Panc1 (cell line): ENCODE measurements at regions not wholly inside any gene's neighbourhood (a gene's known extent, or its start where the extent isn't known, plus 50 kb on each side); places are given as distances from the start of the nearest gene placed in this dataset.

ENCODE experiments used
- ATAC-seq: fragments of 200-7000 bp; cut with Tn5 transposase; 2 replicates; pipeline ENCODE4 v1.9.1; 2020; ENCODE audit warnings: mild to moderate bottlenecking, moderate library complexity
- BruUV-seq: library from RNA; stranded (reverse); fragments of 400-500 nt; replicated peaks from 2 replicates; lab custom pipeline; 2021; lab: Mats Ljungman, UMichigan
- CTCF ChIA-PET: fragments of 300-600 bp; sonication (Branson Sonifier 250); formaldehyde crosslinking; loops from one replicate; lab custom pipeline; 2022; ENCODE audit warnings: antibody characterized with exemption; lab: Charles Lee
- POLR2A ChIA-PET: fragments of 300-600 bp; sonication (Branson Sonifier 250); formaldehyde crosslinking; loops from one replicate; lab custom pipeline; 2022; ENCODE audit warnings: antibody characterized with exemption; lab: Charles Lee
- DNase-seq: peaks from one replicate; pipeline ENCODE4 v3.0.0-alpha.2; 2010; ENCODE audit warnings: low read depth, low spot score
- H3K27ac ChIP-seq: 2 replicates; pipeline ENCODE4 v1.5.1; 2011; ENCODE audit warnings: mild to moderate bottlenecking, low read length, inconsistent platforms
- H3K27me3 ChIP-seq: fragments of 200-500 bp; sonication (Bioruptor generic); 2 replicates; pipeline ENCODE4 v1.6.0; 2014; ENCODE audit warnings: low read length, inconsistent platforms; ENCODE audit not compliant: control insufficient read depth, insufficient read depth
- H3K36me3 ChIP-seq: fragments of 200-500 bp; sonication (Bioruptor generic); 2 replicates; pipeline ENCODE4 v1.5.1; 2014; ENCODE audit warnings: inconsistent platforms, mild to moderate bottlenecking, low read length, moderate library complexity; ENCODE audit not compliant: control insufficient read depth, insufficient read depth
- H3K4me1 ChIP-seq: 2 replicates; pipeline ENCODE4 v1.5.1; 2011; ENCODE audit warnings: inconsistent platforms, mild to moderate bottlenecking, low read length, moderate library complexity; ENCODE audit not compliant: control insufficient read depth, insufficient read depth
- H3K4me3 ChIP-seq, 2 experiments: 2 replicates each; pipeline ENCODE4 v1.5.1; 2011 to 2012; ENCODE audit warnings: low read depth in 2 of 2, low read length in 2 of 2, mild to moderate bottlenecking in 2 of 2, inconsistent platforms in 1 of 2, moderate library complexity in 1 of 2
- H3K9me3 ChIP-seq: fragments of 200-500 bp; sonication (Bioruptor generic); 2 replicates; pipeline ENCODE4 v1.5.1; 2014; ENCODE audit warnings: low read depth, mild to moderate bottlenecking, inconsistent platforms, low read length, moderate library complexity; ENCODE audit not compliant: control insufficient read depth, insufficient read depth
- CTCF ChIP-seq: fragments of 450-650 bp; IDR thresholded peaks from 2 replicates; pipeline ENCODE4 v1.5.1; 2017; ENCODE audit warnings: mild to moderate bottlenecking
- POLR2AphosphoS5 ChIP-seq: IDR thresholded peaks from 2 replicates; pipeline ENCODE4 v1.6.1; 2012; ENCODE audit warnings: mild to moderate bottlenecking, low read depth, low read length, moderate library complexity
- REST ChIP-seq, 2 experiments: IDR thresholded peaks; 2 replicates each; pipeline ENCODE4 v1.6.1; 2011 to 2012; ENCODE audit warnings: low read depth in 2 of 2, control low read depth in 1 of 2, low read length in 1 of 2, mild to moderate bottlenecking in 1 of 2, moderate library complexity in 1 of 2; ENCODE audit not compliant: insufficient read depth in 1 of 2
- SIN3A ChIP-seq: IDR thresholded peaks from 2 replicates; pipeline ENCODE4 v1.6.1; 2012; ENCODE audit warnings: low read depth, mild to moderate bottlenecking, low read length, moderate library complexity, borderline replicate concordance; ENCODE audit not compliant: insufficient read depth
- TCF7L2 ChIP-seq: IDR thresholded peaks from 2 replicates; pipeline ENCODE4 v1.6.1; 2011; ENCODE audit warnings: mild to moderate bottlenecking, low read depth, low read length, inconsistent platforms
- in situ Hi-C: cut with HindIII; loops from 2 replicates; pipeline ENCODE4 v1.10.0; 2016; ENCODE audit warnings: low sequenced_read_pairs, low pct_unique_long_range_greater_than_20kb
- intact Hi-C: fragments of 100-400 bp; cut with micrococcal nuclease; formaldehyde crosslinking; loops from one replicate; pipeline ENCODE4 v1.10.0; 2022; ENCODE audit not compliant: unreplicated experiment

- Histone ChIP-seq H3K36me3 (no peaks in the 10 kb centered on the region), H3K27ac (no peak overlapping the region), H3K27me3 (no peaks in the 10 kb centered on the region), H3K9me3 (no peaks in the 10 kb centered on the region), H3K4me3 (no peak overlapping the region), H3K4me1 (no peaks in the 10 kb centered on the region)
- ATAC-seq, result no peak
- no peak for TF ChIP-seq POLR2AphosphoS5
- TF ChIP-seq CTCF, result no peak
- TF ChIP-seq REST (IDR thresholded peaks at IDR 0.05; ENCODE audit: insufficient read depth in 1 of 2, low read depth in 2 of 2, low read length in 1 of 2), result no peak
- no peak for TF ChIP-seq TCF7L2
- TF ChIP-seq SIN3A, result no peak
- no TSS peak for BruUV-seq
- intact Hi-C loops, result no loop called here
- in situ Hi-C loops, result no loop called here
- ChIA-PET CTCF (no interaction called here), POLR2A (no interaction called here)
- no peak for DNase-seq
These were observed 299.2 kb downstream of the GPATCH2 start for GRCh38 chr1:217331698-217332097.

GRCh38 chr1:217327901-217328300 is 303.0 kb downstream of the GPATCH2 start:
- no peak for ATAC-seq
- TF ChIP-seq SIN3A (no peak), TCF7L2 (no peak), CTCF (no peak), POLR2AphosphoS5 (no peak), REST (IDR thresholded peaks at IDR 0.05; ENCODE audit: insufficient read depth in 1 of 2, low read depth in 2 of 2, low read length in 1 of 2) (no peak)
- no peak overlapping the region for H3K27ac ChIP-seq
- intact Hi-C loops, result no loop called here
- in situ Hi-C loops, result no loop called here
- POLR2A ChIA-PET, result no interaction called here
- no TSS peak for BruUV-seq
- H3K36me3 ChIP-seq, result no peaks in the 10 kb centered on the region
- H3K4me3 ChIP-seq, result no peak overlapping the region
- DNase-seq, result no peak
- CTCF ChIA-PET, result no interaction called here
- no peaks in the 10 kb centered on the region for H3K4me1 ChIP-seq
- no peaks in the 10 kb centered on the region for H3K9me3 ChIP-seq
- H3K27me3 ChIP-seq, result no peaks in the 10 kb centered on the region
